A549 (cell line): ENCODE measurements at regions not wholly inside any gene's neighbourhood (a gene's known extent, or its start where the extent isn't known, plus 50 kb on each side); places are given as distances from the start of the nearest gene placed in this dataset.
"Not testable (repeated sequence)": the region's sequence is repeated elsewhere in the genome, so short reads cannot be mapped to it uniquely, and the experiment has no call there.

ENCODE experiments used
- ATAC-seq, 2 experiments: fragments of 200-7000 bp in 1 of 2; fragments of >200 bp in 1 of 2; cut with Nextera tagmentation in 1 of 2; cut with Tn5 transposase in 1 of 2; 3 replicates each; pipeline versions ENCODE4 v1.8.0 to v1.9.1; 2018 to 2020; ENCODE audit warnings: mild to moderate bottlenecking in 1 of 2, moderate library complexity in 1 of 2
- CTCF ChIA-PET: fragments of 300-600 bp; sonication (Branson Sonifier 250); formaldehyde crosslinking; extraction: SDS; loops from one replicate; lab custom pipeline; 2021; ENCODE audit warnings: antibody characterized with exemption, inconsistent platforms; lab: Yijun Ruan, JAX
- POLR2A ChIA-PET: fragments of 350-600 bp; formaldehyde crosslinking; extraction: SDS; loops from one replicate; lab custom pipeline; 2021; ENCODE audit warnings: antibody characterized with exemption, inconsistent platforms; lab: Yijun Ruan, JAX
- DNase-seq, 2 experiments: peaks; one replicate each; pipeline versions ENCODE4 v3.0.0 to v3.0.0-alpha.2; 2011 to 2016; ENCODE audit warnings: low read depth in 1 of 2, low spot score in 1 of 2
- FAIRE-seq: peaks from 2 replicates; lab custom pipeline; 2011; peaks lifted over from hg19 to GRCh38; lab: Jason Lieb, UNC
- H3K27ac ChIP-seq, 2 experiments: fragments of >200 bp; sonication (Bioruptor Twin); formaldehyde crosslinking; 3 replicates each; pipeline ENCODE4 v1.5.1; 2016 to 2017
- H3K4me1 ChIP-seq: fragments of >200 bp; sonication (Bioruptor Twin); formaldehyde crosslinking; 3 replicates; pipeline ENCODE4 v1.6.1; 2016
- H3K4me2 ChIP-seq: fragments of >200 bp; sonication (Bioruptor Twin); formaldehyde crosslinking; 3 replicates; pipeline ENCODE4 v1.6.1; 2016
- H3K4me3 ChIP-seq: fragments of >200 bp; sonication (Bioruptor Twin); formaldehyde crosslinking; 3 replicates; pipeline ENCODE4 v1.5.1; 2016
- H3K9me3 ChIP-seq: fragments of >200 bp; sonication (Bioruptor Twin); formaldehyde crosslinking; 3 replicates; pipeline ENCODE4 v1.6.1; 2016
- CBX2 ChIP-seq: fragments of 200-600 bp; sonication (generic); IDR thresholded peaks from 2 replicates; pipeline ENCODE4 v1.6.1; 2016; ENCODE audit warnings: low read depth, mild to moderate bottlenecking, borderline replicate concordance
- CBX8 ChIP-seq: fragments of 200-600 bp; sonication (generic); IDR thresholded peaks from 2 replicates; pipeline ENCODE4 v1.6.1; 2016
- CEBPB ChIP-seq, 2 experiments: fragments of >200 bp in 1 of 2; sonication (Bioruptor Twin) in 1 of 2; formaldehyde crosslinking in 1 of 2; IDR thresholded peaks; 2 replicates each; pipeline ENCODE4 v1.6.1; 2012 to 2016
- CHD4 ChIP-seq: fragments of 200-600 bp; sonication (generic); IDR thresholded peaks from 2 replicates; pipeline ENCODE4 v1.6.1; 2016; ENCODE audit warnings: antibody characterized with exemption, mild to moderate bottlenecking, borderline replicate concordance
- CTCF ChIP-seq: fragments of >200 bp; sonication (Bioruptor Twin); formaldehyde crosslinking; IDR thresholded peaks from 3 replicates; pipeline ENCODE4 v1.5.1; 2016
- E2F6 ChIP-seq: IDR thresholded peaks from 2 replicates; pipeline ENCODE4 v1.6.1; 2012; ENCODE audit warnings: low read depth, borderline replicate concordance
- EHMT2 ChIP-seq: fragments of 200-600 bp; sonication (generic); IDR thresholded peaks from 2 replicates; pipeline ENCODE4 v1.6.1; 2016; ENCODE audit warnings: antibody characterized with exemption, low read depth, mild to moderate bottlenecking, moderate library complexity
- FOSL2 ChIP-seq, 2 experiments: fragments of 450-650 bp in 1 of 2; fragments of >200 bp in 1 of 2; sonication (Bioruptor Twin) in 1 of 2; formaldehyde crosslinking; IDR thresholded peaks; 2 replicates each; pipeline versions ENCODE4 v1.5.0 to v1.6.1; 2016 to 2020; ENCODE audit warnings: mild to moderate bottlenecking in 1 of 2, moderate library complexity in 1 of 2
- FOXS1 ChIP-seq: fragments of 250-450 bp; sonication (Bioruptor Pico); IDR thresholded peaks from 2 replicates; pipeline ENCODE4 v1.5.0; 2020; ENCODE audit warnings: mild to moderate bottlenecking, moderate library complexity
- GATA3 ChIP-seq: IDR thresholded peaks from 2 replicates; pipeline ENCODE4 v1.6.1; 2012; ENCODE audit warnings: borderline replicate concordance
- HES2 ChIP-seq: fragments of >200 bp; sonication (Bioruptor Twin); formaldehyde crosslinking; IDR thresholded peaks from 2 replicates; pipeline ENCODE4 v1.6.1; 2016
- HMGXB4 ChIP-seq: fragments of 250-450 bp; sonication (Bioruptor Pico); IDR thresholded peaks from 2 replicates; pipeline ENCODE4 v1.5.0; 2021; ENCODE audit warnings: mild to moderate bottlenecking, moderate library complexity, borderline replicate concordance
- HOXA7 ChIP-seq: fragments of 250-450 bp; sonication (Bioruptor Pico); IDR thresholded peaks from 2 replicates; pipeline ENCODE4 v1.5.0; 2020; ENCODE audit warnings: mild to moderate bottlenecking, moderate library complexity
- HOXB5 ChIP-seq: fragments of 250-450 bp; sonication (Bioruptor Pico); IDR thresholded peaks from 2 replicates; pipeline ENCODE4 v1.5.0; 2020; ENCODE audit warnings: mild to moderate bottlenecking, moderate library complexity
- JUN ChIP-seq, 2 experiments: fragments of >200 bp; sonication (Bioruptor Twin); formaldehyde crosslinking; IDR thresholded peaks; 2 replicates in 1 of 2; 3 replicates in 1 of 2; pipeline ENCODE4 v1.6.1; 2016 to 2017
- KDM1A ChIP-seq: fragments of 200-600 bp; sonication (generic); IDR thresholded peaks from 2 replicates; pipeline ENCODE4 v1.6.1; 2016; ENCODE audit warnings: low read depth, mild to moderate bottlenecking
- MAFK ChIP-seq: fragments of 450-650 bp; IDR thresholded peaks from 2 replicates; pipeline ENCODE4 v1.6.1; 2014; ENCODE audit not compliant: partially characterized antibody
- MYC ChIP-seq: IDR thresholded peaks from 2 replicates; pipeline ENCODE4 v1.6.1; 2012; ENCODE audit warnings: mild to moderate bottlenecking, inconsistent platforms, low read length, improper control_type of control experiment, borderline replicate concordance
- NFE2L2 ChIP-seq: fragments of 150-350 bp; conservative IDR thresholded peaks from 2 replicates; pipeline ENCODE4 v1.6.1; 2014; ENCODE audit warnings: low read length
- NR3C1 ChIP-seq: fragments of >200 bp; sonication (Bioruptor Twin); formaldehyde crosslinking; IDR thresholded peaks from 3 replicates; pipeline ENCODE4 v1.6.1; 2017
- RAD21 ChIP-seq, 2 experiments: fragments of >200 bp in 1 of 2; sonication (Bioruptor Twin) in 1 of 2; formaldehyde crosslinking in 1 of 2; IDR thresholded peaks in 1 of 2; conservative IDR thresholded peaks in 1 of 2; 2 replicates in 1 of 2; 3 replicates in 1 of 2; pipeline ENCODE4 v1.6.1; 2012 to 2018; ENCODE audit warnings: inconsistent platforms in 1 of 2
- RARB ChIP-seq: fragments of 250-450 bp; sonication (Bioruptor Pico); IDR thresholded peaks from 2 replicates; pipeline ENCODE4 v1.8.0; 2021; ENCODE audit warnings: mild to moderate bottlenecking, moderate library complexity
- RFX5 ChIP-seq: fragments of 450-650 bp; IDR thresholded peaks from 2 replicates; pipeline ENCODE4 v1.7.1; 2014; ENCODE audit warnings: antibody characterized with exemption, mild to moderate bottlenecking, moderate library complexity
- RNF2 ChIP-seq: fragments of 200-600 bp; sonication (generic); IDR thresholded peaks from 2 replicates; pipeline ENCODE4 v1.6.1; 2016; ENCODE audit warnings: low read depth, mild to moderate bottlenecking, antibody characterized with exemption, moderate library complexity, borderline replicate concordance
- SMC3 ChIP-seq: fragments of >200 bp; sonication (Bioruptor Twin); formaldehyde crosslinking; IDR thresholded peaks from 3 replicates; pipeline ENCODE4 v1.6.1; 2018; ENCODE audit warnings: inconsistent platforms
- TFCP2L1 ChIP-seq: fragments of 250-450 bp; sonication (Bioruptor Pico); IDR thresholded peaks from 2 replicates; pipeline ENCODE4 v1.5.0; 2021; ENCODE audit warnings: mild to moderate bottlenecking
- TP53 ChIP-seq: fragments of 250-450 bp; sonication (Bioruptor Pico); IDR thresholded peaks from 2 replicates; pipeline ENCODE4 v1.5.0; 2021; ENCODE audit warnings: mild to moderate bottlenecking, moderate library complexity
- USF2 ChIP-seq: fragments of 450-650 bp; IDR thresholded peaks from 2 replicates; pipeline ENCODE4 v1.6.1; 2014; ENCODE audit warnings: antibody characterized with exemption
- ZC3H11A ChIP-seq: fragments of 450-650 bp; IDR thresholded peaks from 2 replicates; pipeline ENCODE4 v1.6.1; 2014; ENCODE audit warnings: antibody characterized with exemption, mild to moderate bottlenecking
- ZFP36 ChIP-seq: fragments of 450-650 bp; IDR thresholded peaks from 2 replicates; pipeline ENCODE4 v1.6.1; 2014; ENCODE audit warnings: borderline replicate concordance; ENCODE audit not compliant: partially characterized antibody
- ZNF302 ChIP-seq: fragments of 250-450 bp; sonication (Bioruptor Pico); IDR thresholded peaks from 2 replicates; pipeline ENCODE4 v1.9.0; 2021; ENCODE audit warnings: inconsistent platforms, mild to moderate bottlenecking, moderate library complexity
- WGBS: methylation state at CpG from one replicate; pipeline ENCODE4 v1.1.6; 2017; ENCODE audit errors: missing lambda C conversion rate; 5-methylcytosine and 5-hydroxymethylcytosine counted together

- ChIA-PET POLR2A (no interaction called here), CTCF (no interaction called here)
- ATAC-seq (no peak), FAIRE-seq (no peak), DNase-seq (no peak)
- TF ChIP-seq KDM1A (no peak), HES2 (no peak), CBX2 (no peak), ZNF302 (CRISPR knock-in tag) (no peak), RNF2 (no peak), CEBPB (IDR thresholded peaks at IDR 0.05) (no peak), FOXS1 (CRISPR knock-in tag) (no peak), FOSL2 (IDR thresholded peaks at IDR 0.05) (no peak), FOSL2 (CRISPR knock-in tag; IDR thresholded peaks at IDR 0.05) (no peak), CHD4 (no peak), HMGXB4 (no peak), MAFK (no peak), MYC (no peak), GATA3 (no peak), ZFP36 (no peak), CTCF (no peak), ZC3H11A (no peak)
- H3K9me3 ChIP-seq: no peaks in the 10 kb centered on the region
- 0% methylated on average over 2 of the region's 2 CpGs for WGBS
- H3K4me1 ChIP-seq: no peaks in the 10 kb centered on the region
- no peak overlapping the region for H3K4me2 ChIP-seq
- H3K27ac ChIP-seq: no peak overlapping the region
- H3K4me3 ChIP-seq: no peak overlapping the region
Observed at GRCh38 chr2:209181984-209182383, 241.9 kb upstream of the MAP2 start.

GRCh38 chr2:209186886-209187285, 237.0 kb upstream of the MAP2 start:
- WGBS: 15% methylated on average over 1 of the region's 1 CpG
- CTCF ChIA-PET, H3K4me3 ChIP-seq, POLR2A ChIA-PET, H3K9me3 ChIP-seq, H3K27ac ChIP-seq, H3K4me2 ChIP-seq, FAIRE-seq, DNase-seq, H3K4me1 ChIP-seq, ATAC-seq: not testable (repeated sequence)

GRCh38 chr2:209189893-209190292, 234.0 kb upstream of the MAP2 start:
- no peak for FAIRE-seq

More at GRCh38 chr2:209189893-209190292, 234.0 kb upstream of the MAP2 start:
- WGBS: 0% methylated on average over 1 of the region's 1 CpG
- H3K4me1 ChIP-seq: no peaks in the 10 kb centered on the region
- POLR2A ChIA-PET: no interaction called here
- ATAC-seq (no peak), DNase-seq (no peak)
- H3K27ac ChIP-seq: no peak overlapping the region
- H3K9me3 ChIP-seq: no peaks in the 10 kb centered on the region
- H3K4me2 ChIP-seq: no peak overlapping the region
- TF ChIP-seq RAD21 (conservative IDR thresholded peaks at IDR 0.05 in 1 of 2, IDR thresholded peaks at IDR 0.05 in 1 of 2) (no peak), TP53 (CRISPR knock-in tag) (no peak), E2F6 (no peak), FOSL2 (IDR thresholded peaks at IDR 0.05) (no peak), FOSL2 (CRISPR knock-in tag; IDR thresholded peaks at IDR 0.05) (no peak), EHMT2 (no peak), ZFP36 (no peak), NR3C1 (no peak), HOXA7 (CRISPR knock-in tag) (no peak), NFE2L2 (no peak), RARB (no peak), CBX8 (no peak), SMC3 (no peak), JUN (IDR thresholded peaks at IDR 0.05) (no peak), USF2 (no peak), RFX5 (no peak), HOXB5 (CRISPR knock-in tag) (no peak), TFCP2L1 (no peak), MAFK (no peak)
- CTCF ChIA-PET: no interaction called here
- no peak overlapping the region for H3K4me3 ChIP-seq
